ENCODE measurements at regions not wholly inside any gene's neighbourhood (a gene's known extent, or its start where the extent isn't known, plus 50 kb on each side); places are given as distances from the start of the nearest gene placed in this dataset.

- TF ChIP-seq CTCF (IDR thresholded peaks at IDR 0.05; ENCODE audit: poor library complexity) (peak; percentile 19), EZH2 (IDR thresholded peaks at IDR 0.05; ENCODE audit: borderline replicate concordance) (no peak), EZH2phosphoT487 (IDR thresholded peaks at IDR 0.05; ENCODE audit: low read depth, severe bottlenecking, unreplicated experiment) (no peak)
These were observed 68.1 kb upstream of the FZD7 start for GRCh38 chr2:201965550-201965949.

Data from hepatocyte (in vitro differentiated cells).